Liver (tissue), 8 donors: ENCODE measurements at regions not wholly inside any gene's neighbourhood (a gene's known extent, or its start where the extent isn't known, plus 50 kb on each side); places are given as distances from the start of the nearest gene placed in this dataset.

Experiments
- DNase-seq: peaks from one replicate; pipeline ENCODE4 v3.0.0-alpha.2; 2017; ENCODE audit warnings: low spot score
- H3K27ac ChIP-seq, 2 donors: one replicate each; pipeline ENCODE4 v1.7.0; 2013; ENCODE audit warnings: inconsistent platforms in 2 of 2, low read length in 2 of 2, control low read depth in 1 of 2, low read depth in 1 of 2, mild to moderate bottlenecking in 1 of 2
- H3K27me3 ChIP-seq, 4 donors: one replicate each; pipeline versions ENCODE4 v1.6.1 to v1.7.0; 2013; ENCODE audit warnings: low read length in 3 of 4, inconsistent platforms in 1 of 4, mild to moderate bottlenecking in 1 of 4, moderate library complexity in 1 of 4; ENCODE audit not compliant: control insufficient read depth in 4 of 4, insufficient read depth in 4 of 4
- H3K36me3 ChIP-seq, 4 donors: one replicate each; pipeline versions ENCODE4 v1.6.1 to v1.7.0; 2013; ENCODE audit warnings: low read length in 3 of 4, mild to moderate bottlenecking in 3 of 4, low read depth in 1 of 4, moderate library complexity in 1 of 4; ENCODE audit not compliant: control insufficient read depth in 4 of 4, insufficient read depth in 3 of 4
- H3K4me1 ChIP-seq, 4 donors: one replicate each; pipeline versions ENCODE4 v1.6.1 to v1.7.0; 2013; ENCODE audit warnings: low read length in 3 of 4, mild to moderate bottlenecking in 3 of 4, moderate library complexity in 1 of 4; ENCODE audit not compliant: control insufficient read depth in 4 of 4, insufficient read depth in 4 of 4
- H3K4me3 ChIP-seq, 3 donors: one replicate each; pipeline versions ENCODE4 v1.6.1 to v1.7.0; 2013; ENCODE audit warnings: low read length in 3 of 3, control low read depth in 1 of 3, low read depth in 1 of 3, mild to moderate bottlenecking in 1 of 3
- H3K9ac ChIP-seq, 2 donors: one replicate each; pipeline ENCODE4 v1.7.0; 2013; ENCODE audit warnings: low read length in 2 of 2, mild to moderate bottlenecking in 2 of 2, moderate library complexity in 2 of 2, control low read depth in 1 of 2, low read depth in 1 of 2
- H3K9me3 ChIP-seq, 4 donors: one replicate each; pipeline versions ENCODE4 v1.6.1 to v1.7.0; 2013; ENCODE audit warnings: low read length in 3 of 4; ENCODE audit not compliant: control insufficient read depth in 4 of 4
- ATF3 ChIP-seq: IDR thresholded peaks from 2 replicates; pipeline ENCODE4 v1.6.1; 2016; ENCODE audit warnings: antibody characterized with exemption
- EGR1 ChIP-seq, 2 donors: IDR thresholded peaks; 2 replicates each; pipeline ENCODE4 v1.6.1; 2016 to 2018; ENCODE audit warnings: antibody characterized with exemption in 2 of 2, low read depth in 2 of 2
- FOXA1 ChIP-seq: IDR thresholded peaks from 2 replicates; pipeline ENCODE4 v1.6.1; 2016; ENCODE audit warnings: antibody characterized with exemption
- FOXA2 ChIP-seq: IDR thresholded peaks from 2 replicates; pipeline ENCODE4 v1.6.1; 2016; ENCODE audit warnings: antibody characterized with exemption
- GABPA ChIP-seq, 2 donors: IDR thresholded peaks in 1 of 2; conservative IDR thresholded peaks in 1 of 2; 2 replicates each; pipeline ENCODE4 v1.6.1; 2016; ENCODE audit warnings: antibody characterized with exemption in 2 of 2, mild to moderate bottlenecking in 1 of 2, moderate library complexity in 1 of 2
- HNF4A ChIP-seq, 2 donors: conservative IDR thresholded peaks; 2 replicates each; pipeline ENCODE4 v1.6.1; 2016; ENCODE audit warnings: antibody characterized with exemption in 2 of 2, mild to moderate bottlenecking in 2 of 2
- HNF4G ChIP-seq: IDR thresholded peaks from 2 replicates; pipeline ENCODE4 v1.6.1; 2016; ENCODE audit warnings: antibody characterized with exemption
- JUND ChIP-seq, 2 donors: IDR thresholded peaks; 2 replicates each; pipeline ENCODE4 v1.6.1; 2016; ENCODE audit warnings: antibody characterized with exemption in 2 of 2
- MAX ChIP-seq: IDR thresholded peaks from 2 replicates; pipeline ENCODE4 v1.6.1; 2016; ENCODE audit warnings: antibody characterized with exemption
- RAD21 ChIP-seq, 2 donors: IDR thresholded peaks; 2 replicates each; pipeline ENCODE4 v1.6.1; 2016; ENCODE audit warnings: antibody characterized with exemption in 2 of 2, mild to moderate bottlenecking in 2 of 2
- SP1 ChIP-seq: IDR thresholded peaks from 2 replicates; pipeline ENCODE4 v1.6.1; 2018; ENCODE audit warnings: antibody characterized with exemption, mild to moderate bottlenecking
- YY1 ChIP-seq: IDR thresholded peaks from 2 replicates; pipeline ENCODE4 v1.6.1; 2016; ENCODE audit warnings: antibody characterized with exemption, mild to moderate bottlenecking
- WGBS: extraction: QIAGEN DNeasy Blood & Tissue Kit; methylation state at CpG from one replicate; pipeline ENCODE4 v1.1.7; 2013; 5-methylcytosine and 5-hydroxymethylcytosine counted together
- TF ChIP-seq, protein P1 (sequence below): fragments of 150-350 bp; IDR thresholded peaks from 2 replicates; pipeline ENCODE4 v1.5.1; 2017; ENCODE audit warnings: improper control_type of control experiment, low read depth, low read length; ENCODE audit not compliant: missing input control
- TF ChIP-seq, protein P2 (sequence below): IDR thresholded peaks from 2 replicates; pipeline ENCODE4 v1.6.1; 2016; ENCODE audit warnings: antibody characterized with exemption, mild to moderate bottlenecking
- TF ChIP-seq, protein P3 (sequence below): IDR thresholded peaks from 2 replicates; pipeline ENCODE4 v1.6.1; 2016; ENCODE audit warnings: antibody characterized with exemption
- donor health status: healthy.
- donor health status: healthy.
- donor health status: healthy.
- donor health status: healthy.
- donor health status: healthy.

GRCh38 chr7:91618776-91619765 lies 261.4 kb downstream of the MTERF1 start:
- H3K27me3 ChIP-seq = no peaks in the 10 kb centered on the region
- H3K36me3 ChIP-seq = no peaks in the 10 kb centered on the region
- no peak overlapping the region for H3K27ac ChIP-seq
- no peak for DNase-seq
- TF ChIP-seq SP1 (no peak), EGR1 (IDR thresholded peaks at IDR 0.05; ENCODE audit: low read depth in 2 of 2) (no peak), HNF4G (no peak), JUND (IDR thresholded peaks at IDR 0.05) (no peak), RAD21 (IDR thresholded peaks at IDR 0.05) (no peak), GABPA (IDR thresholded peaks at IDR 0.05 in 1 of 2, conservative IDR thresholded peaks at IDR 0.05 in 1 of 2) (no peak), FOXA2 (no peak), ATF3 (no peak), MAX (no peak), HNF4A (conservative IDR thresholded peaks at IDR 0.05) (no peak), FOXA1 (no peak), YY1 (no peak)
- TF ChIP-seq, protein P1, sequence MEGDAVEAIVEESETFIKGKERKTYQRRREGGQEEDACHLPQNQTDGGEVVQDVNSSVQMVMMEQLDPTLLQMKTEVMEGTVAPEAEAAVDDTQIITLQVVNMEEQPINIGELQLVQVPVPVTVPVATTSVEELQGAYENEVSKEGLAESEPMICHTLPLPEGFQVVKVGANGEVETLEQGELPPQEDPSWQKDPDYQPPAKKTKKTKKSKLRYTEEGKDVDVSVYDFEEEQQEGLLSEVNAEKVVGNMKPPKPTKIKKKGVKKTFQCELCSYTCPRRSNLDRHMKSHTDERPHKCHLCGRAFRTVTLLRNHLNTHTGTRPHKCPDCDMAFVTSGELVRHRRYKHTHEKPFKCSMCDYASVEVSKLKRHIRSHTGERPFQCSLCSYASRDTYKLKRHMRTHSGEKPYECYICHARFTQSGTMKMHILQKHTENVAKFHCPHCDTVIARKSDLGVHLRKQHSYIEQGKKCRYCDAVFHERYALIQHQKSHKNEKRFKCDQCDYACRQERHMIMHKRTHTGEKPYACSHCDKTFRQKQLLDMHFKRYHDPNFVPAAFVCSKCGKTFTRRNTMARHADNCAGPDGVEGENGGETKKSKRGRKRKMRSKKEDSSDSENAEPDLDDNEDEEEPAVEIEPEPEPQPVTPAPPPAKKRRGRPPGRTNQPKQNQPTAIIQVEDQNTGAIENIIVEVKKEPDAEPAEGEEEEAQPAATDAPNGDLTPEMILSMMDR = no peak
- TF ChIP-seq, protein P2, sequence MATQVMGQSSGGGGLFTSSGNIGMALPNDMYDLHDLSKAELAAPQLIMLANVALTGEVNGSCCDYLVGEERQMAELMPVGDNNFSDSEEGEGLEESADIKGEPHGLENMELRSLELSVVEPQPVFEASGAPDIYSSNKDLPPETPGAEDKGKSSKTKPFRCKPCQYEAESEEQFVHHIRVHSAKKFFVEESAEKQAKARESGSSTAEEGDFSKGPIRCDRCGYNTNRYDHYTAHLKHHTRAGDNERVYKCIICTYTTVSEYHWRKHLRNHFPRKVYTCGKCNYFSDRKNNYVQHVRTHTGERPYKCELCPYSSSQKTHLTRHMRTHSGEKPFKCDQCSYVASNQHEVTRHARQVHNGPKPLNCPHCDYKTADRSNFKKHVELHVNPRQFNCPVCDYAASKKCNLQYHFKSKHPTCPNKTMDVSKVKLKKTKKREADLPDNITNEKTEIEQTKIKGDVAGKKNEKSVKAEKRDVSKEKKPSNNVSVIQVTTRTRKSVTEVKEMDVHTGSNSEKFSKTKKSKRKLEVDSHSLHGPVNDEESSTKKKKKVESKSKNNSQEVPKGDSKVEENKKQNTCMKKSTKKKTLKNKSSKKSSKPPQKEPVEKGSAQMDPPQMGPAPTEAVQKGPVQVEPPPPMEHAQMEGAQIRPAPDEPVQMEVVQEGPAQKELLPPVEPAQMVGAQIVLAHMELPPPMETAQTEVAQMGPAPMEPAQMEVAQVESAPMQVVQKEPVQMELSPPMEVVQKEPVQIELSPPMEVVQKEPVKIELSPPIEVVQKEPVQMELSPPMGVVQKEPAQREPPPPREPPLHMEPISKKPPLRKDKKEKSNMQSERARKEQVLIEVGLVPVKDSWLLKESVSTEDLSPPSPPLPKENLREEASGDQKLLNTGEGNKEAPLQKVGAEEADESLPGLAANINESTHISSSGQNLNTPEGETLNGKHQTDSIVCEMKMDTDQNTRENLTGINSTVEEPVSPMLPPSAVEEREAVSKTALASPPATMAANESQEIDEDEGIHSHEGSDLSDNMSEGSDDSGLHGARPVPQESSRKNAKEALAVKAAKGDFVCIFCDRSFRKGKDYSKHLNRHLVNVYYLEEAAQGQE = no peak
- TF ChIP-seq, protein P3, sequence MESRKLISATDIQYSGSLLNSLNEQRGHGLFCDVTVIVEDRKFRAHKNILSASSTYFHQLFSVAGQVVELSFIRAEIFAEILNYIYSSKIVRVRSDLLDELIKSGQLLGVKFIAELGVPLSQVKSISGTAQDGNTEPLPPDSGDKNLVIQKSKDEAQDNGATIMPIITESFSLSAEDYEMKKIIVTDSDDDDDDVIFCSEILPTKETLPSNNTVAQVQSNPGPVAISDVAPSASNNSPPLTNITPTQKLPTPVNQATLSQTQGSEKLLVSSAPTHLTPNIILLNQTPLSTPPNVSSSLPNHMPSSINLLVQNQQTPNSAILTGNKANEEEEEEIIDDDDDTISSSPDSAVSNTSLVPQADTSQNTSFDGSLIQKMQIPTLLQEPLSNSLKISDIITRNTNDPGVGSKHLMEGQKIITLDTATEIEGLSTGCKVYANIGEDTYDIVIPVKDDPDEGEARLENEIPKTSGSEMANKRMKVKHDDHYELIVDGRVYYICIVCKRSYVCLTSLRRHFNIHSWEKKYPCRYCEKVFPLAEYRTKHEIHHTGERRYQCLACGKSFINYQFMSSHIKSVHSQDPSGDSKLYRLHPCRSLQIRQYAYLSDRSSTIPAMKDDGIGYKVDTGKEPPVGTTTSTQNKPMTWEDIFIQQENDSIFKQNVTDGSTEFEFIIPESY = no peak
- no peak overlapping the region for H3K4me3 ChIP-seq
- H3K4me1 ChIP-seq = no peaks in the 10 kb centered on the region
- 59% methylated on average over 6 of the region's 6 CpGs for WGBS
- no peak overlapping the region for H3K9ac ChIP-seq
- no peaks in the 10 kb centered on the region for H3K9me3 ChIP-seq
